ENCODE measurements at regions not wholly inside any gene's neighbourhood (a gene's known extent, or its start where the extent isn't known, plus 50 kb on each side); places are given as distances from the start of the nearest gene placed in this dataset.

GRCh38 chr5:52374286-52374685, 413.4 kb upstream of the ITGA1 start:
- ChIA-PET CTCF (no interaction called here), POLR2A (ENCODE audit: unreplicated experiment) (no interaction called here)
- no peaks in the 10 kb centered on the region for H3K9me2 ChIP-seq (replicated peaks; ENCODE audit: low read length)
- H3K4me2 ChIP-seq (ENCODE audit: low read length): no peak overlapping the region
- ATAC-seq: no peak
- no peaks in the 10 kb centered on the region for H3K27me3 ChIP-seq (ENCODE audit: low read length)
- no TSS peak for BruUV-seq (replicated peaks)
- no peaks in the 10 kb centered on the region for H3K79me2 ChIP-seq (ENCODE audit: low read length)
- H2AFZ ChIP-seq (ENCODE audit: low read length): no peak overlapping the region
- TF ChIP-seq EZH2 (IDR thresholded peaks at IDR 0.05; ENCODE audit: low read length, unreplicated experiment): no peak
- TF ChIP-seq EZH2phosphoT487 (IDR thresholded peaks at IDR 0.05; ENCODE audit: borderline replicate concordance, low read length): no peak
- no peak for TF ChIP-seq CTCF (conservative IDR thresholded peaks at IDR 0.05; ENCODE audit: low read depth, low read length)
- H3K9ac ChIP-seq (ENCODE audit: low read length): no peak overlapping the region
- no peaks in the 10 kb centered on the region for H3K9me3 ChIP-seq (ENCODE audit: low read length)
- no peaks in the 10 kb centered on the region for H3K36me3 ChIP-seq (ENCODE audit: low read depth, low read length)
- no peaks in the 10 kb centered on the region for H3F3A ChIP-seq (ENCODE audit: low read length, unreplicated experiment)
- no peaks in the 10 kb centered on the region for H4K20me1 ChIP-seq (ENCODE audit: low read length)
- no peak overlapping the region for H3K4me3 ChIP-seq (ENCODE audit: low read length)
- no peak for DNase-seq
- no peaks in the 10 kb centered on the region for H3K4me1 ChIP-seq (ENCODE audit: insufficient read depth, low read length)
- intact Hi-C loops (cut with micrococcal nuclease): no loop called here
- no peak overlapping the region for H3K27ac ChIP-seq (ENCODE audit: low read length)

GRCh38 chr5:52375969-52376368, 411.7 kb upstream of the ITGA1 start:
- no peaks in the 10 kb centered on the region for H3K9me2 ChIP-seq (replicated peaks; ENCODE audit: low read length)
- BruUV-seq (replicated peaks): no TSS peak
- no peak overlapping the region for H3K4me3 ChIP-seq (ENCODE audit: low read length)
- no peaks in the 10 kb centered on the region for H3F3A ChIP-seq (ENCODE audit: low read length, unreplicated experiment)
- no peaks in the 10 kb centered on the region for H3K36me3 ChIP-seq (ENCODE audit: low read depth, low read length)
- H3K27me3 ChIP-seq (ENCODE audit: low read length): no peaks in the 10 kb centered on the region
- no peak overlapping the region for H3K9ac ChIP-seq (ENCODE audit: low read length)
- DNase-seq (no peak), ATAC-seq (no peak)
- POLR2A ChIA-PET (ENCODE audit: unreplicated experiment): no interaction called here
- no peak overlapping the region for H3K27ac ChIP-seq (ENCODE audit: low read length)
- no peaks in the 10 kb centered on the region for H3K79me2 ChIP-seq (ENCODE audit: low read length)
- no peak overlapping the region for H2AFZ ChIP-seq (ENCODE audit: low read length)
- H3K4me1 ChIP-seq (ENCODE audit: insufficient read depth, low read length): no peaks in the 10 kb centered on the region
- no peaks in the 10 kb centered on the region for H3K9me3 ChIP-seq (ENCODE audit: low read length)
- CTCF ChIA-PET: no interaction called here
- H4K20me1 ChIP-seq (ENCODE audit: low read length): no peaks in the 10 kb centered on the region
- TF ChIP-seq CTCF (conservative IDR thresholded peaks at IDR 0.05; ENCODE audit: low read depth, low read length) (no peak), EZH2 (IDR thresholded peaks at IDR 0.05; ENCODE audit: low read length, unreplicated experiment) (no peak), EZH2phosphoT487 (IDR thresholded peaks at IDR 0.05; ENCODE audit: borderline replicate concordance, low read length) (no peak)
- intact Hi-C loops (cut with micrococcal nuclease): no loop called here
- H3K4me2 ChIP-seq (ENCODE audit: low read length): no peak overlapping the region

GRCh38 chr5:52376592-52376991, 411.1 kb upstream of the ITGA1 start:
- intact Hi-C loops (cut with micrococcal nuclease): no loop called here

More at GRCh38 chr5:52376592-52376991, 411.1 kb upstream of the ITGA1 start:
- ATAC-seq (no peak), DNase-seq (no peak)
- Histone ChIP-seq H3K4me2 (ENCODE audit: low read length) (no peak overlapping the region), H2AFZ (ENCODE audit: low read length) (no peak overlapping the region), H3K9me3 (ENCODE audit: low read length) (no peaks in the 10 kb centered on the region), H4K20me1 (ENCODE audit: low read length) (no peaks in the 10 kb centered on the region), H3K4me3 (ENCODE audit: low read length) (no peak overlapping the region), H3K9me2 (replicated peaks; ENCODE audit: low read length) (no peaks in the 10 kb centered on the region), H3K27ac (ENCODE audit: low read length) (no peak overlapping the region), H3K27me3 (ENCODE audit: low read length) (no peaks in the 10 kb centered on the region), H3K4me1 (ENCODE audit: insufficient read depth, low read length) (no peaks in the 10 kb centered on the region), H3K9ac (ENCODE audit: low read length) (no peak overlapping the region), H3F3A (ENCODE audit: low read length, unreplicated experiment) (no peaks in the 10 kb centered on the region), H3K79me2 (ENCODE audit: low read length) (no peaks in the 10 kb centered on the region), H3K36me3 (ENCODE audit: low read depth, low read length) (no peaks in the 10 kb centered on the region)
- BruUV-seq (replicated peaks): no TSS peak
- ChIA-PET CTCF (no interaction called here), POLR2A (ENCODE audit: unreplicated experiment) (no interaction called here)
- TF ChIP-seq EZH2phosphoT487 (IDR thresholded peaks at IDR 0.05; ENCODE audit: borderline replicate concordance, low read length) (no peak), EZH2 (IDR thresholded peaks at IDR 0.05; ENCODE audit: low read length, unreplicated experiment) (no peak), CTCF (conservative IDR thresholded peaks at IDR 0.05; ENCODE audit: low read depth, low read length) (no peak)

All from PC-3 (cell line).